GM23248 (cell line): ENCODE measurements at regions not wholly inside any gene's neighbourhood (a gene's known extent, or its start where the extent isn't known, plus 50 kb on each side); places are given as distances from the start of the nearest gene placed in this dataset.

ENCODE experiments used
- DNase-seq: peaks from one replicate; pipeline ENCODE4 v3.0.0-alpha.2; 2015
- H2AFZ ChIP-seq: fragments of 200-600 bp; sonication (generic); 2 replicates; pipeline ENCODE4 v1.6.1; 2016; ENCODE audit warnings: antibody characterized with exemption
- H3F3A ChIP-seq: fragments of 200-600 bp; sonication (generic); 2 replicates; pipeline ENCODE4 v1.6.1; 2016; ENCODE audit warnings: mild to moderate bottlenecking, antibody characterized with exemption, mixed run types; ENCODE audit not compliant: insufficient read depth
- H3K27ac ChIP-seq: fragments of 200-600 bp; sonication (generic); 2 replicates; pipeline ENCODE4 v1.5.1; 2016; ENCODE audit warnings: mild to moderate bottlenecking
- H3K27me3 ChIP-seq: fragments of 200-600 bp; sonication (generic); replicated peaks from 2 replicates; pipeline ENCODE4 v1.6.1; 2016; ENCODE audit warnings: mild to moderate bottlenecking; ENCODE audit not compliant: insufficient read depth
- H3K36me3 ChIP-seq: fragments of 200-600 bp; sonication (generic); 2 replicates; pipeline ENCODE4 v1.6.1; 2016; ENCODE audit warnings: low read depth, mild to moderate bottlenecking
- H3K4me1 ChIP-seq: fragments of 200-600 bp; sonication (generic); 2 replicates; pipeline ENCODE4 v1.6.1; 2016; ENCODE audit warnings: mild to moderate bottlenecking; ENCODE audit not compliant: insufficient read depth
- H3K4me2 ChIP-seq: fragments of 200-600 bp; sonication (generic); one replicate; pipeline ENCODE4 v1.6.1; 2016; ENCODE audit warnings: mild to moderate bottlenecking; ENCODE audit not compliant: unreplicated experiment
- H3K4me3 ChIP-seq: fragments of 200-600 bp; sonication (generic); 2 replicates; pipeline ENCODE4 v1.5.1; 2016; ENCODE audit warnings: mild to moderate bottlenecking
- H3K79me2 ChIP-seq: fragments of 200-600 bp; sonication (generic); 2 replicates; pipeline ENCODE4 v1.6.1; 2016; ENCODE audit warnings: mild to moderate bottlenecking; ENCODE audit not compliant: insufficient read depth
- H3K9ac ChIP-seq: fragments of 200-600 bp; sonication (generic); 2 replicates; pipeline ENCODE4 v1.6.1; 2016; ENCODE audit warnings: mild to moderate bottlenecking
- H3K9me2 ChIP-seq: fragments of 200-600 bp; sonication (generic); 2 replicates; pipeline ENCODE4 v1.6.1; 2016; ENCODE audit warnings: mixed run types, mild to moderate bottlenecking, moderate library complexity; ENCODE audit not compliant: insufficient read depth
- H3K9me3 ChIP-seq: fragments of 200-600 bp; sonication (generic); one replicate; pipeline ENCODE4 v1.6.1; 2017; ENCODE audit warnings: low read depth
- H4K20me1 ChIP-seq: fragments of 200-600 bp; sonication (generic); 2 replicates; pipeline ENCODE4 v1.6.0; 2016; ENCODE audit not compliant: insufficient read depth
- EZH2 ChIP-seq: fragments of 200-600 bp; sonication (generic); IDR thresholded peaks from 2 replicates; pipeline ENCODE4 v1.6.1; 2018; ENCODE audit warnings: antibody characterized with exemption, mild to moderate bottlenecking; ENCODE audit not compliant: insufficient read depth, poor library complexity, severe bottlenecking
- EZH2phosphoT487 ChIP-seq: fragments of 200-600 bp; sonication (generic); IDR thresholded peaks from 2 replicates; pipeline ENCODE4 v1.6.1; 2018; ENCODE audit warnings: antibody characterized with exemption, moderate library complexity, mild to moderate bottlenecking, low read depth; ENCODE audit not compliant: insufficient read depth
- WGBS, 2 experiments: methylation state at CpG; one replicate each; pipeline ENCODE4 v1.1.6; 2015 to 2017; ENCODE audit warnings: low lambda C conversion rate in 2 of 2, low coverage in 1 of 2; ENCODE audit errors: missing lambda C conversion rate in 2 of 2; 5-methylcytosine and 5-hydroxymethylcytosine counted together
- in situ Hi-C: fragments of 300-500 bp; cut with MboI; formaldehyde crosslinking; loops from 2 replicates; pipeline ENCODE4 v1.15.0; 2020

DNA sequence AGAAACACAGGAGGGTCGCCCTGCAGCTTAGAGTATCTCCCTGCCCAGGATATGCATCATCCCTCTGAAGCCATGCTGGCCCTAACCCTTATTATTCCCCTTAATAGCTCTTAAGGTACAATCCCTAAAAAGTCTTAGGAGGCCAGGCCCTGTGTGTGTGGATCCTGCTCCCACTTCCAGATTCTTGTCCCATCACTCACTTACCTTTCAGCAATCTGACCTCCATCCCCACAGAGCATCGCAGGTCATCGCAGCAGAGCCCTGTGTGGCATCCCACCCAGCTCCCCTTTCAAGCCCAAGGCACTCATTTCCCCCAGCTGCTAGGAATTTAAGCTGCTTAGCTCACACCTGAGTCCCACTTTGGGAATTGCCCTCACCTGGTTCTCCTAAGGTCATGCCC is 223.8 kb upstream of the SMLR1 start:
- Histone ChIP-seq H3K36me3 (no peaks in the 10 kb centered on the region), H3K9me2 (no peaks in the 10 kb centered on the region), H2AFZ (no peak overlapping the region), H3F3A (peaks cover 24% of the 10 kb centered on the region), H3K4me2 (no peak overlapping the region), H3K9ac (no peak overlapping the region), H3K4me3 (no peak overlapping the region), H3K9me3 (no peaks in the 10 kb centered on the region), H4K20me1 (no peaks in the 10 kb centered on the region), H3K79me2 (no peaks in the 10 kb centered on the region), H3K27ac (no peak overlapping the region), H3K4me1 (peaks cover 39% of the 10 kb centered on the region), H3K27me3 (no peaks in the 10 kb centered on the region)
- in situ Hi-C loops: no loop called here
- WGBS, 2 experiments: 96 to 98% methylated on average over 3 of the region's 3 CpGs
- no peak for DNase-seq
- TF ChIP-seq EZH2phosphoT487 (no peak), EZH2 (no peak)

DNA sequence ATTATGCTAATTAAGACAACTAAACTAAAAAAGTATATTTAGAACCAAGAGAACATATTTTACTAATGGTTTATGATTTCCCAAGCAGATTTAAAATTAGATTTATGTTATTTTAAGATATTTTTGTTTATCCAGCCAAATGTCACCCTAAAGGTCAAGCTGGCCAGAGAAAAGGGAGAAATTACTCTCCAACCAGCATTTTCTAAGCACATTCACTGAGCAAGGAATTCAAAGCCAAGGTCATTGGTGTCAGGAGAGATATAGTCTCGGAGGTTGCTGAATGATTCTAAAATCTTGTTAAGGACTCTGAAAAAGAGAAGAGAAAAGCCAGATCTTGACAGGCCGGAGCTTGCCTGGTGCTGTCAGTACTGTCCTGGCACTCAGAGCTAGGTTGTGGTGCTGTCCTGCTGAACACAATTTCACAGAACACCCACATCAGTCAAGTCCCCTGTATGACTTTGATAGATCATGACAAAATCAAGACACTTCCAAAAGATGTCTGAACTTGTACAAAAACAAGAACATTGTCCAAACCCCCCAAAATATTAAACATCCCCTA is 222.3 kb upstream of the SMLR1 start:
- Histone ChIP-seq H2AFZ (no peak overlapping the region), H3K27me3 (no peaks in the 10 kb centered on the region), H3K4me1 (peaks cover 38% of the 10 kb centered on the region), H3K9me2 (no peaks in the 10 kb centered on the region), H3K9ac (no peak overlapping the region), H4K20me1 (no peaks in the 10 kb centered on the region), H3K79me2 (no peaks in the 10 kb centered on the region), H3K36me3 (no peaks in the 10 kb centered on the region), H3K9me3 (no peaks in the 10 kb centered on the region), H3K4me3 (no peak overlapping the region), H3K4me2 (no peak overlapping the region), H3K27ac (no peak overlapping the region), H3F3A (peaks cover 24% of the 10 kb centered on the region)
- no peak for TF ChIP-seq EZH2phosphoT487
- no peak for TF ChIP-seq EZH2
- in situ Hi-C loops: no loop called here
- WGBS, 2 experiments: 81 to 99% methylated on average over 2 of the region's 2 CpGs
- no peak for DNase-seq

DNA sequence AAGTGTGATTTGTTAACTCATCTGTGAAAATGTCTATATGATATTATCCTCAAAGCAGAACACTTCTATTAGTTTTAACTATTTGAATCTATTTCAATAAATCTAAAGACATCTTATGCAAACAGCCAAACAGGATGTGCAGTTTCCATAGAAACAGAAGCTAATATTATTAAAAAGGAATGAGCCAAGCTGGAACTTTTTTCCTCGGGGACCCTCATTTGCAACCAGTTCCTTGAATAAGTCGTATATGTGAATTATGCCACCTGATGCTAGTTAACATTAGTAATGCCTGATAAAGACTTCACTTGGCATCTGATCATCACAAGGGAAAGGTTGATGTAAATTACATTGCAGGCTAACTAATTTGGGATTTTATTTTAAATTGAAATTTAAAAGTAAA is 216.9 kb upstream of the SMLR1 start:
- no peaks in the 10 kb centered on the region for H4K20me1 ChIP-seq
- H3K36me3 ChIP-seq: no peaks in the 10 kb centered on the region
- no peak overlapping the region for H2AFZ ChIP-seq
- no peaks in the 10 kb centered on the region for H3K4me1 ChIP-seq
- H3K79me2 ChIP-seq: no peaks in the 10 kb centered on the region
- no peaks in the 10 kb centered on the region for H3K27me3 ChIP-seq
- in situ Hi-C loops: no loop called here
- no peaks in the 10 kb centered on the region for H3K9me2 ChIP-seq
- 71 to 80% methylated on average over 2 of the region's 2 CpGs for WGBS, 2 experiments
- no peak overlapping the region for H3K9ac ChIP-seq
- H3K4me3 ChIP-seq: no peak overlapping the region
- no peak for DNase-seq
- no peak overlapping the region for H3K4me2 ChIP-seq
- H3K27ac ChIP-seq: no peak overlapping the region
- H3K9me3 ChIP-seq: no peaks in the 10 kb centered on the region
- no peak for TF ChIP-seq EZH2phosphoT487
- TF ChIP-seq EZH2: no peak
- H3F3A ChIP-seq: no peaks in the 10 kb centered on the region

DNA sequence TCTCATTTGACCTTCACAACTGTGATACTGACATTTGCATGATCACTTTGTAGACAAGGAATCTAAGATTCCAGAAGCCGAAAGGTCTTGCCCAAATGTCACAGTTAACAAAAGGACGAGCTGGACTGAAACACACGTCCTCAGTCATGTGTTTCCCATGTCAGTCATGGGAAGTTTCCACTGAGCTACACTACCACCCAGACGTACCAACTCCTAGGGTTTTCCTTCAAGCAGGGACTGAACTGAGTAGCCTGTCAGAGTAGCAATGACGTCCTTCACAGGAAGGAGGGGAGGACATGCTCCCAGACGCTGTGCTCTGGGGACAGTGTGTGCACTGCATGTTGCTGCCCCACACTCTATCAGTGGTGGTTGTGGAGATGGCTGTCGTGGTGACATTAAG is 215.8 kb upstream of the SMLR1 start:
- no peaks in the 10 kb centered on the region for H3K27me3 ChIP-seq
- H3F3A ChIP-seq: no peaks in the 10 kb centered on the region
- H3K4me2 ChIP-seq: no peak overlapping the region
- H3K79me2 ChIP-seq: no peaks in the 10 kb centered on the region
- H3K36me3 ChIP-seq: no peaks in the 10 kb centered on the region
- no peak overlapping the region for H2AFZ ChIP-seq
- no peaks in the 10 kb centered on the region for H3K9me2 ChIP-seq
- 85 to 89% methylated on average over 7 of the region's 7 CpGs for WGBS, 2 experiments
- H3K9ac ChIP-seq: no peak overlapping the region
- H3K4me1 ChIP-seq: no peaks in the 10 kb centered on the region
- no peaks in the 10 kb centered on the region for H4K20me1 ChIP-seq
- in situ Hi-C loops: no loop called here
- H3K9me3 ChIP-seq: no peaks in the 10 kb centered on the region
- no peak overlapping the region for H3K27ac ChIP-seq
- H3K4me3 ChIP-seq: no peak overlapping the region
- DNase-seq: no peak
- no peak for TF ChIP-seq EZH2phosphoT487
- TF ChIP-seq EZH2: no peak

GRCh38 chr6:130613176-130613575 is 214.0 kb upstream of the SMLR1 start:
- Histone ChIP-seq H4K20me1 (no peaks in the 10 kb centered on the region), H3K4me3 (no peak overlapping the region), H3K9ac (no peak overlapping the region), H3K27me3 (no peaks in the 10 kb centered on the region), H3K79me2 (no peaks in the 10 kb centered on the region), H3K4me1 (no peaks in the 10 kb centered on the region), H3K36me3 (no peaks in the 10 kb centered on the region), H3K9me3 (no peaks in the 10 kb centered on the region), H3K4me2 (no peak overlapping the region), H3K9me2 (no peaks in the 10 kb centered on the region), H2AFZ (no peak overlapping the region), H3F3A (no peaks in the 10 kb centered on the region), H3K27ac (no peak overlapping the region)
- TF ChIP-seq EZH2 (no peak), EZH2phosphoT487 (no peak)
- in situ Hi-C loops: no loop called here
- 91 to 92% methylated on average over 7 of the region's 7 CpGs for WGBS, 2 experiments
- no peak for DNase-seq
